Endodermal cell (in vitro differentiated cells): ENCODE measurements at regions not wholly inside any gene's neighbourhood (a gene's known extent, or its start where the extent isn't known, plus 50 kb on each side); places are given as distances from the start of the nearest gene placed in this dataset.
A peak's percentile ranks its signal among the peaks of the same experiment; 100 is the strongest.

Source experiments
- DNase-seq: peaks from one replicate; pipeline ENCODE4 v3.0.0-alpha.2; 2017
- H3K27ac ChIP-seq: 2 replicates; pipeline ENCODE4 v1.5.1; 2013; ENCODE audit warnings: mild to moderate bottlenecking, low read depth, low read length, moderate library complexity
- H3K27me3 ChIP-seq: 2 replicates; pipeline ENCODE4 v1.6.1; 2013; ENCODE audit warnings: mild to moderate bottlenecking, low read length, moderate library complexity; ENCODE audit not compliant: insufficient read depth, control insufficient read depth, poor library complexity, severe bottlenecking
- H3K36me3 ChIP-seq: 2 replicates; pipeline ENCODE4 v1.7.0; 2013; ENCODE audit warnings: mild to moderate bottlenecking, low read length, moderate library complexity; ENCODE audit not compliant: control insufficient read depth, insufficient read depth
- H3K4me1 ChIP-seq: one replicate; pipeline ENCODE4 v1.7.0; 2013; ENCODE audit warnings: low read length; ENCODE audit not compliant: control insufficient read depth, insufficient read depth
- H3K4me3 ChIP-seq: 2 replicates; pipeline ENCODE4 v1.5.1; 2013; ENCODE audit warnings: mild to moderate bottlenecking, low read length, moderate library complexity
- H3K9ac ChIP-seq: 2 replicates; pipeline ENCODE4 v1.6.1; 2013; ENCODE audit warnings: mild to moderate bottlenecking, low read length, moderate library complexity; ENCODE audit not compliant: poor library complexity, severe bottlenecking; ENCODE audit errors: extremely low read depth
- H3K9me3 ChIP-seq: 2 replicates; pipeline ENCODE4 v1.6.1; 2013; ENCODE audit warnings: mild to moderate bottlenecking, low read length, moderate library complexity; ENCODE audit not compliant: control insufficient read depth
- H3K27ac Mint-ChIP-seq: 2 replicates; pipeline ENCODE4 v1.8.0; 2020; ENCODE audit warnings: mixed read lengths
- H3K27me3 Mint-ChIP-seq: 2 replicates; pipeline ENCODE4 v1.8.0; 2021; ENCODE audit warnings: mild to moderate bottlenecking, mixed read lengths; ENCODE audit not compliant: insufficient read depth
- H3K36me3 Mint-ChIP-seq: 2 replicates; pipeline ENCODE4 v1.8.0; 2020; ENCODE audit warnings: low read depth, mixed read lengths
- H3K4me1 Mint-ChIP-seq: 2 replicates; pipeline ENCODE4 v1.8.0; 2020; ENCODE audit warnings: mixed read lengths
- H3K4me3 Mint-ChIP-seq: 2 replicates; pipeline ENCODE4 v1.8.0; 2020; ENCODE audit warnings: mild to moderate bottlenecking, moderate library complexity, mixed read lengths
- H3K9me3 Mint-ChIP-seq: 2 replicates; pipeline ENCODE4 v1.8.0; 2020; ENCODE audit warnings: mild to moderate bottlenecking, mixed read lengths
- CTCF ChIP-seq: fragments of 200-600 bp; sonication (generic); conservative IDR thresholded peaks from 2 replicates; pipeline ENCODE4 v1.5.0; 2021; ENCODE audit warnings: antibody characterized with exemption, mild to moderate bottlenecking
- WGBS, 2 experiments: methylation state at CpG; one replicate each; pipeline versions ENCODE4 v1.1.5 to v1.1.7; 2013; ENCODE audit warnings: missing lambda C conversion rate in 2 of 2, mixed read lengths in 1 of 2; ENCODE audit not compliant: insufficient coverage in 1 of 2, insufficient read length in 1 of 2; 5-methylcytosine and 5-hydroxymethylcytosine counted together

DNA sequence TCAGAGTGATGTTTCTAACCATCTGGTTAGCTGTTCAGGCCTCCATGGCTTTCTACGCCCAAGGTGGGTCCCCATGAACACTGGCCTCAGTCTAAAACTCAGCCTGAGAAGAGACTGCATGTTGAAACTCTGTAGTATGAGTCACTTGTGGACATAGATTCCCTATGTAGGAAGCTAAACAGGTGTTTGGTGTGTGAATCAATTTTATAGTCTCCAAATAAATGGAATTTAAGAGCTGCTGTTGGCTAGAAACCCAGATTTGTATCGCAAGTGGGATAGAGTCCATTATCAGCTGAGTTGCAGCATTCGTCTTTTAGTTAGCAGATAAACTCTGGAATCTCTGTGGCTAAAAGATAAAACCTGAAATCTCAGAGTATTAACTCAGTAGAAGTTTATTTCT is 131.4 kb downstream of the KCNS3 start:
- no peak overlapping the region for H3K4me3 ChIP-seq
- no peaks in the 10 kb centered on the region for H3K36me3 Mint-ChIP-seq
- 79 to 89% methylated on average over 3 of the region's 3 CpGs for WGBS, 2 experiments
- H3K9me3 ChIP-seq: no peaks in the 10 kb centered on the region
- H3K4me1 Mint-ChIP-seq: peaks cover under 1% of the 10 kb centered on the region
- DNase-seq: no peak
- H3K9ac ChIP-seq: no peak overlapping the region
- H3K4me1 ChIP-seq: no peaks in the 10 kb centered on the region
- no peak overlapping the region for H3K4me3 Mint-ChIP-seq
- H3K36me3 ChIP-seq: no peaks in the 10 kb centered on the region
- H3K27ac Mint-ChIP-seq: no peak overlapping the region
- H3K27ac ChIP-seq: no peak overlapping the region
- peaks cover 6% of the 10 kb centered on the region for H3K27me3 Mint-ChIP-seq
- no peak for TF ChIP-seq CTCF
- no peaks in the 10 kb centered on the region for H3K27me3 ChIP-seq
- peaks cover 5% of the 10 kb centered on the region for H3K9me3 Mint-ChIP-seq

- H3K4me1 ChIP-seq: no peaks in the 10 kb centered on the region
- Mint-ChIP-seq H3K9me3 (peaks cover 8% of the 10 kb centered on the region), H3K4me1 (peaks cover 5% of the 10 kb centered on the region), H3K27me3 (peaks cover 6% of the 10 kb centered on the region), H3K36me3 (peaks cover 1% of the 10 kb centered on the region), H3K27ac (no peak overlapping the region), H3K4me3 (no peak overlapping the region)
- TF ChIP-seq CTCF: no peak
- peaks cover 12% of the 10 kb centered on the region for H3K9me3 ChIP-seq
- no peak overlapping the region for H3K27ac ChIP-seq
- no peaks in the 10 kb centered on the region for H3K36me3 ChIP-seq
- no peak overlapping the region for H3K4me3 ChIP-seq
- no peaks in the 10 kb centered on the region for H3K27me3 ChIP-seq
- no peak for DNase-seq
- no peak overlapping the region for H3K9ac ChIP-seq
- WGBS, 2 experiments: 100% methylated on average over 1 of the region's 1 CpG; no CpG with 5 or more reads in 1 of the 2 experiments
Observed at GRCh38 chr2:18005411-18005810, 126.9 kb downstream of the KCNS3 start.

DNA sequence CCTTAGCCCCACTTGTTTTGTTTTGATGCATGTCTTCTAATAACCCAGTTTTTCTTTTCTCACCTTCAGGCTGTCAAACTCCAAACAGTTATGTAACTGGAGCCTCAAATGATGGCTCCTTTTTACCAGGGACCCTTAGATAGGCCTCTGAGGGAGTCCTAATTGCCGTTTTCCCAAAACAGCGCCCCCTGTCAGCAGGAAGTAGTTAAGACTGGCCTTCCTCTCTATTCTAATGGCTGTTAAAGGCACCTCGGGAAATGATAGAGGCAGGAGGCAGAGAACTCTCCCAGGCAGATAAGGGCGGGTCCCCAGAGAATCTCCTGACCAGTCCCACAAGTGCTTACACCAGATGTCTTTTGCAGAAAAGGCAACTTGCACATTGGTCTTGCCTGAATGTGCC is 123.2 kb downstream of the KCNS3 start:
- peaks cover 4% of the 10 kb centered on the region for H3K36me3 Mint-ChIP-seq
- WGBS, 2 experiments: 61 to 68% methylated on average over 4 of the region's 4 CpGs
- H3K27me3 ChIP-seq: no peaks in the 10 kb centered on the region
- H3K9me3 ChIP-seq: peaks cover 14% of the 10 kb centered on the region
- H3K4me3 ChIP-seq: no peak overlapping the region
- no peaks in the 10 kb centered on the region for H3K4me1 ChIP-seq
- H3K36me3 ChIP-seq: no peaks in the 10 kb centered on the region
- no peak overlapping the region for H3K27ac Mint-ChIP-seq
- TF ChIP-seq CTCF: peak; percentile 63
- H3K4me3 Mint-ChIP-seq: no peak overlapping the region
- H3K27ac ChIP-seq: no peak overlapping the region
- no peaks in the 10 kb centered on the region for H3K27me3 Mint-ChIP-seq
- peak; percentile 63 for DNase-seq
- H3K9me3 Mint-ChIP-seq: peaks cover 14% of the 10 kb centered on the region
- H3K4me1 Mint-ChIP-seq: peaks cover 5% of the 10 kb centered on the region
- H3K9ac ChIP-seq: no peak overlapping the region
